ENCODE measurements at regions not wholly inside any gene's neighbourhood (a gene's known extent, or its start where the extent isn't known, plus 50 kb on each side); places are given as distances from the start of the nearest gene placed in this dataset.

GRCh38 chr14:58961045-58961731 lies 227.3 kb upstream of the DAAM1 start:
- Histone ChIP-seq H3K4me1 (ENCODE audit: insufficient read depth, low read length, poor library complexity, severe bottlenecking) (no peaks in the 10 kb centered on the region), H3K4me3 (ENCODE audit: low read depth, low read length, poor library complexity, severe bottlenecking) (no peak overlapping the region), H2AFZ (ENCODE audit: low read length) (no peak overlapping the region), H3K79me2 (ENCODE audit: insufficient read depth, low read depth, low read length) (no peaks in the 10 kb centered on the region), H3K36me3 (ENCODE audit: insufficient read depth, low read length) (no peaks in the 10 kb centered on the region), H3K9me2 (ENCODE audit: insufficient read depth, low read length) (no peaks in the 10 kb centered on the region), H3K27ac (ENCODE audit: low read depth, low read length, poor library complexity, severe bottlenecking) (no peak overlapping the region), H3K4me2 (ENCODE audit: low read length) (no peak overlapping the region), H3K9me3 (ENCODE audit: low read length) (no peaks in the 10 kb centered on the region), H4K20me1 (ENCODE audit: insufficient read depth, low read length) (no peaks in the 10 kb centered on the region)
- TF ChIP-seq CTCF (conservative IDR thresholded peaks at IDR 0.05; ENCODE audit: low read length) (no peak), EZH2phosphoT487 (IDR thresholded peaks at IDR 0.05; ENCODE audit: borderline replicate concordance, low read depth, low read length) (no peak)
- no peak for DNase-seq (ENCODE audit: low spot score)
- ChIA-PET POLR2A (no interaction called here), CTCF (ENCODE audit: unreplicated experiment) (no interaction called here)
- BruUV-seq (replicated peaks): no TSS peak
- intact Hi-C loops (cut with micrococcal nuclease; ENCODE audit: unreplicated experiment): no loop called here

- Histone ChIP-seq H3K4me2 (ENCODE audit: low read length) (no peak overlapping the region), H3K4me1 (ENCODE audit: insufficient read depth, low read length, poor library complexity, severe bottlenecking) (no peaks in the 10 kb centered on the region), H3K36me3 (ENCODE audit: insufficient read depth, low read length) (no peaks in the 10 kb centered on the region), H3K9me2 (ENCODE audit: insufficient read depth, low read length) (no peaks in the 10 kb centered on the region), H3K79me2 (ENCODE audit: insufficient read depth, low read depth, low read length) (no peaks in the 10 kb centered on the region), H3K4me3 (ENCODE audit: low read depth, low read length, poor library complexity, severe bottlenecking) (no peak overlapping the region), H4K20me1 (ENCODE audit: insufficient read depth, low read length) (no peaks in the 10 kb centered on the region), H3K9me3 (ENCODE audit: low read length) (no peaks in the 10 kb centered on the region), H3K27ac (ENCODE audit: low read depth, low read length, poor library complexity, severe bottlenecking) (no peak overlapping the region), H2AFZ (ENCODE audit: low read length) (no peak overlapping the region)
- TF ChIP-seq EZH2phosphoT487 (IDR thresholded peaks at IDR 0.05; ENCODE audit: borderline replicate concordance, low read depth, low read length) (no peak), CTCF (conservative IDR thresholded peaks at IDR 0.05; ENCODE audit: low read length) (no peak)
- ChIA-PET CTCF (ENCODE audit: unreplicated experiment) (no interaction called here), POLR2A (interaction anchor here (0.7 kb wide), 1 partner anchor 55 kb away, joined by 3 read pairs; no protein-coding TSS in a partner anchor)
- DNase-seq (ENCODE audit: low spot score): no peak
- intact Hi-C loops (cut with micrococcal nuclease; ENCODE audit: unreplicated experiment): no loop called here
- no TSS peak for BruUV-seq (replicated peaks)
Observed at GRCh38 chr14:58963873-58964597, 224.4 kb upstream of the DAAM1 start.

GRCh38 chr14:58964598-58964928 lies 223.9 kb upstream of the DAAM1 start:
- POLR2A ChIA-PET: no interaction called here
- H3K4me2 ChIP-seq (ENCODE audit: low read length): no peak overlapping the region
- intact Hi-C loops (cut with micrococcal nuclease; ENCODE audit: unreplicated experiment): no loop called here
- no peaks in the 10 kb centered on the region for H3K4me1 ChIP-seq (ENCODE audit: insufficient read depth, low read length, poor library complexity, severe bottlenecking)
- no peaks in the 10 kb centered on the region for H3K36me3 ChIP-seq (ENCODE audit: insufficient read depth, low read length)
- no peaks in the 10 kb centered on the region for H4K20me1 ChIP-seq (ENCODE audit: insufficient read depth, low read length)
- TF ChIP-seq CTCF (conservative IDR thresholded peaks at IDR 0.05; ENCODE audit: low read length) (no peak), EZH2phosphoT487 (IDR thresholded peaks at IDR 0.05; ENCODE audit: borderline replicate concordance, low read depth, low read length) (no peak)
- no peaks in the 10 kb centered on the region for H3K79me2 ChIP-seq (ENCODE audit: insufficient read depth, low read depth, low read length)
- H3K27ac ChIP-seq (ENCODE audit: low read depth, low read length, poor library complexity, severe bottlenecking): no peak overlapping the region
- H3K9me2 ChIP-seq (ENCODE audit: insufficient read depth, low read length): no peaks in the 10 kb centered on the region
- H3K9me3 ChIP-seq (ENCODE audit: low read length): no peaks in the 10 kb centered on the region
- DNase-seq (ENCODE audit: low spot score): no peak
- CTCF ChIA-PET (ENCODE audit: unreplicated experiment): no interaction called here
- H2AFZ ChIP-seq (ENCODE audit: low read length): no peak overlapping the region
- H3K4me3 ChIP-seq (ENCODE audit: low read depth, low read length, poor library complexity, severe bottlenecking): no peak overlapping the region
- BruUV-seq (replicated peaks): no TSS peak

All from OCI-LY7 (cell line).